Medulla oblongata (tissue), 1 donor: ENCODE measurements at regions not wholly inside any gene's neighbourhood (a gene's known extent, or its start where the extent isn't known, plus 50 kb on each side); places are given as distances from the start of the nearest gene placed in this dataset.

Source experiments
- DNase-seq: peaks from one replicate; pipeline ENCODE4 v3.0.0-alpha.2; 2015; ENCODE audit errors: extremely low spot score

GRCh38 chr2:120976501-120977307 is 241.0 kb downstream of the GLI2 start:
- no peak for DNase-seq

- DNase-seq, result no peak
Observed at GRCh38 chr2:120977582-120978358, 242.1 kb downstream of the GLI2 start.

- DNase-seq, result no peak
Observed at GRCh38 chr2:120978359-120979050, 242.8 kb downstream of the GLI2 start.

- DNase-seq, result no peak
Observed at GRCh38 chr2:120979398-120979797, 243.7 kb downstream of the GLI2 start.

- no peak for DNase-seq
Observed at GRCh38 chr2:120979921-120980320, 244.3 kb downstream of the GLI2 start.

- no peak for DNase-seq
Observed at GRCh38 chr2:120981443-120981842, 245.8 kb downstream of the GLI2 start.

GRCh38 chr2:120982598-120982997 is 246.9 kb downstream of the GLI2 start:
- DNase-seq, result no peak

- peak; percentile 56 for DNase-seq
Observed at GRCh38 chr2:120983344-120983743, 247.7 kb downstream of the GLI2 start.

- peak; percentile 10 for DNase-seq
Observed at GRCh38 chr2:120984046-120984445, 248.4 kb downstream of the GLI2 start.

- DNase-seq, result no peak
Observed at GRCh38 chr2:120984452-120985173, 248.9 kb downstream of the GLI2 start.

- DNase-seq, result no peak
Observed at GRCh38 chr2:120985174-120985996, 249.7 kb downstream of the GLI2 start.

GRCh38 chr2:120985997-120986651 is 250.5 kb downstream of the GLI2 start:
- no peak for DNase-seq

- no peak for DNase-seq
Observed at GRCh38 chr2:120986898-120987650, 251.4 kb downstream of the GLI2 start.

- DNase-seq, result no peak
Observed at GRCh38 chr2:120988051-120988699, 252.5 kb downstream of the GLI2 start.

GRCh38 chr2:120988700-120989511 is 253.2 kb downstream of the GLI2 start:
- no peak for DNase-seq

- DNase-seq, result no peak
Observed at GRCh38 chr2:120989512-120990441, 254.1 kb downstream of the GLI2 start.

GRCh38 chr2:120990451-120990871 is 254.8 kb downstream of the GLI2 start:
- DNase-seq, result no peak
